NAMALWA (cell line): ENCODE measurements at regions not wholly inside any gene's neighbourhood (a gene's known extent, or its start where the extent isn't known, plus 50 kb on each side); places are given as distances from the start of the nearest gene placed in this dataset.

Experiments used
- DNase-seq: peaks from one replicate; pipeline ENCODE4 v3.0.0-alpha.2; 2015; ENCODE audit warnings: low spot score

GRCh38 chr13:22653866-22654265 is 526.9 kb upstream of the SGCG start:
- DNase-seq = no peak

- no peak for DNase-seq
Observed at GRCh38 chr13:22655106-22655852, 525.5 kb upstream of the SGCG start.

DNA sequence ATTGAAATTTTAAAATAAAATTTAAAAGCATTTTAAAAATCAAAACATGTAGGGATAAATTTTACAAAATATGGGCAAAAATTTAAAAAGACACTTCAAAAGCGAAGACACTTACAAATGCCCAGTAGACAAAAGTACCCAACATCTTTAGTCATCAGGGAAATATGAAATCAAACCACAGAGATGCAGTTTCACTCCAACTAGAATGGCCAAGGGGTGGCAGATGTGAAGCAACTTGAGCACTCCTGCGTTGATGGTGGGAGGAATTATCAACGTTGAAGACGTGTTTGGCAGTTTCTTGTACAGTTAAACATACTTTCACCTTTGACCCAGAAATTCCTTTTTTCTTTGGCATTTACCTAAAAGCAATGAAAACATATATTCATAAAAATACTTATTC is 518.0 kb upstream of the SGCG start:
- DNase-seq = no peak

GRCh38 chr13:22665506-22665905 is 515.3 kb upstream of the SGCG start:
- no peak for DNase-seq

DNA sequence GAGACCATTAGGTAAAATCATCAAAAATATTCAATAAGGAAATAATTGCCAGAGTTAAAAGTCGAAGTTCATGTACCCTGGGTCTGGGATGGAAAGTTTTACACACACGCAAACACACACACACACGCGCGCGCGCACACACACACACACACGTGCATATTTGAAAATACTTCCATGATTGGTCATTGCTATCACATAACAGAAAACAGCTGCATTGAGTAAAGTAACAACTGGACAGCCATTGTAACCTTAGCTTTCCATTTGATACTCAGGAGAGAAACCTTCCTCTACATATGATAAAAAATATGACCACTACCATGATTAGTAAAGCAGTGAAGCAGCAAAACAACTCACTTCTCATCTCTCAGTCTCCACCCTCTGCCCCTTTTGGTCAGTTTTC is 490.0 kb upstream of the SGCG start:
- no peak for DNase-seq

DNA sequence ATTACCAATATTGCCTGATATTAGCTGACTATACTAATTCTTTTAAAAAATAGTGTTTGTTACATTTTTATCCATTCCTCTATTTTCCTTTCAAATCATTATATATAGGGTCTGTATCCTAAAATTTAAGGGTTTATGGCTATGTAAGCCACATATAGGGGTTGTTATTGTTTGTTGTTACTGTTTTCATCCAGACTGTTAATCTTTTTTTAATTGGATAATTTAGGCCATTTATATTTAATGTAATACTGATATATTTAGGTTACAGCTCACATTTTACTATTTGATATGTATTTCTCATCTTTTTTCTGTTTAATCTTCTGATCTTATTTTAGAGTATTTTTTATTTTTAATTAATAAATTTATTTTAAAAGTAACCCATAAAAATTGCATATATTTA is 487.1 kb upstream of the SGCG start:
- DNase-seq = no peak

- no peak for DNase-seq
Observed at GRCh38 chr13:22696433-22696832, 484.3 kb upstream of the SGCG start.

DNA sequence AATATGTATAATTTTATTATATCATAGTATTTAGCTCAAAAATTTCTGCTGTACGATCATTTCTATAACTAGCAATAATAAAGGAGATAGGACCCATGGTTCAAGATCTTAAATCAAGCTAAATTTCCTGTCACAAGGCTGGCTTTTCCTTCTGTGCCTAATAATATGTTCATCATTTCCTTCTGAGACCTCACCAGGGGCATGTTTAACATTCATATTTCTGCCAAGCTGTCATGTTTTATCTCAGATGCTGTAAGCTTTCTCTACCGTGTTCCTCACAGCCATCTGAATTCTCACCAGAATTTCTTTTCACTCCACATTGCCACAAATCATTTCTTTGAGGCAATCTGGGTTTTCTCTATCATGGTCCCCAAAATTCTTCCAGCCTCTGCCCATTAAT is 482.3 kb upstream of the SGCG start:
- no peak for DNase-seq

DNA sequence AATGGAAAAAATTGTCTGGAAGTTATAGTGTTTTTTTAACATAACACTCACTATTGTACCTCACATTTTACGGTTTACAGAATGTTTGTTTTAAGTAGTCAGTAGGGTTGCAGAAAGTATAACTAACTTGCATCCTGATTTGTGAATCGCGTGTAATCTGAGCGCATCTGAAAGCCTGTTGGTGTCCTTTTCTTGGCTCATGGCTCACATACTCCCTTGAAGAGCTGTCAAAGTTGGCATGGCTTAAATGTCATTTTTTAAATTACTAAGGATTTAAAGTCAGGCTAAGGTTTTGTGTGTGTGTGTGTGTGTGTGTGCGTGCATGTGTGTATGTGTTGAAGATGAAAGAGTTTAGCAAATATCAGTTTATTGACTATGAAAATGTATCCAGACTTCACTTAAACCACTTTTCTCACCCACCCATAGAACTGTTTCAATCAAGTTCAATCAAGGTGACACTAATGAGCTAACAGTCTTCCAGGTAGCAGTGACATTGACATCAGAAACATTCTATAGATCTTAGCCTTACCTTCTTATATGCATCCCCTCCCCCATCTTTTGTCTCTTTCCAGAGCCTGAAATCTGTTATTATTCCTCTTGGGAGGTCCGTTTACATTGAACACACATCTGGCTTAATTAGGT is 480.4 kb upstream of the SGCG start:
- no peak for DNase-seq

DNA sequence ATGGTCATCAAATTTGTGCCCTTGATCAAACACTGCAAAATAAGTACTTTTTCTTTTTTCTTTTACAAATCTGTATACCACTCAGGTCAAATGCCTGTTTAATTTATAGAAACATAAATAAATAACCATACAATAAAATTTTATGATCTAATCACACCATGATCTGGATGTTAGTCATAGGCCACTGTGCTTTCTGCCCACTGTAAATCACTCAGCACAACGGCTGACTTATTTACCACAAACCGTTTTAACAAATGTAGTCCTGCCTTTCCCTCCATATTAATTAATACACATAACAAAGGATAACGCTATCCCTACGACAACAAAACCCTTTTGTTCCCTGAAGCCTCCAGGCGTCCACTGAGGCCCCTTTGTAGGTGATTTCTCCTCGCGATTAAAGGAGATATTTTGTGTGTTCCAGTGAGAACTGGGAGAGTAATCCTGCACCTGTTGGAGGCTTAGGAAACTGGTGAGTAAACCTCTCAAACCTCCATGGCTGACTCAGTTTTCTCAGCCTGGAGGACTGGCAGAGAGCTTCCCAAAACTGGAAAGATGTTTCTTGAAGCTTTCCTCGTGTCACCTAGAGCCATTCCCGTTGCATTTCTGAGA is 477.1 kb upstream of the SGCG start:
- DNase-seq = no peak

- DNase-seq = no peak
Observed at GRCh38 chr13:22707946-22708345, 472.8 kb upstream of the SGCG start.

GRCh38 chr13:22717036-22717435 is 463.7 kb upstream of the SGCG start:
- DNase-seq = no peak

- DNase-seq = no peak
Observed at GRCh38 chr13:22726726-22727125, 454.1 kb upstream of the SGCG start.

- DNase-seq = no peak
Observed at GRCh38 chr13:22735011-22735995, 445.5 kb upstream of the SGCG start.

GRCh38 chr13:22736084-22736767 is 444.6 kb upstream of the SGCG start:
- DNase-seq = no peak

DNA sequence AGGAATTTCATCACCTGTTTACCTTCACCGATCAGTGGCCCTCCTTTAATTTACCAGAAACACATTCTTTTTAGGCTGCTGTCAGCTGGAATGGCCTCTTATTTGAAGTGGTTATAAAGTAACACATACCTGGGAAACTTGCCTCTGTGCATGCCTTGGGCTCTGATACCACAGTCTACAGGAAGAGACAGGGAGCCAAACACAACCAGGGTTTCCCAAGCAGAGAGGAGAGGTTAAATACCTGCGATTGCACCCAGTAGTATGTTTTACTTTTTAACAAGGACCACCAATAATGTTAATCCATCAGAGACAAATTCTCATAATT is 444.0 kb upstream of the SGCG start:
- no peak for DNase-seq

DNA sequence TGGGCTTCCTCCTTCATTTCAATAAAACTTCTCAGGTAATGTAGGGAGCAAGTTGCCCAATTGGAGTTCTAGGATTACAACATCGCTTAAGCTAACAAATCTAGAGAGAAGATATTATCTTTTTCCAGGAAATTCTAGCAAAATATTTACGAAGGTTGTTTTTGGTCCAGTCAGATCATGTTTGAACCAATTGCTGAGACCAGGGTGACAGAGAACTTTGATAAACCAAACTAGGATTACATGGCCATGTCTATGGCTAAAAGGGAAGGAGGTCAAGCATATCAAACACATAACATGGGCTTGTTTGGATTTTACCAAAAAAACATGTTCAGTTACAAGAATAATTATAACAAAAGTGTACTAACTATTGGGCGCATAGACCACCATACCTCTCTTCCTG is 442.4 kb upstream of the SGCG start:
- DNase-seq = no peak

- DNase-seq = peak; percentile 9
Observed at GRCh38 chr13:22740264-22740663, 440.5 kb upstream of the SGCG start.

GRCh38 chr13:22744688-22745452 is 435.9 kb upstream of the SGCG start:
- DNase-seq = no peak

DNA sequence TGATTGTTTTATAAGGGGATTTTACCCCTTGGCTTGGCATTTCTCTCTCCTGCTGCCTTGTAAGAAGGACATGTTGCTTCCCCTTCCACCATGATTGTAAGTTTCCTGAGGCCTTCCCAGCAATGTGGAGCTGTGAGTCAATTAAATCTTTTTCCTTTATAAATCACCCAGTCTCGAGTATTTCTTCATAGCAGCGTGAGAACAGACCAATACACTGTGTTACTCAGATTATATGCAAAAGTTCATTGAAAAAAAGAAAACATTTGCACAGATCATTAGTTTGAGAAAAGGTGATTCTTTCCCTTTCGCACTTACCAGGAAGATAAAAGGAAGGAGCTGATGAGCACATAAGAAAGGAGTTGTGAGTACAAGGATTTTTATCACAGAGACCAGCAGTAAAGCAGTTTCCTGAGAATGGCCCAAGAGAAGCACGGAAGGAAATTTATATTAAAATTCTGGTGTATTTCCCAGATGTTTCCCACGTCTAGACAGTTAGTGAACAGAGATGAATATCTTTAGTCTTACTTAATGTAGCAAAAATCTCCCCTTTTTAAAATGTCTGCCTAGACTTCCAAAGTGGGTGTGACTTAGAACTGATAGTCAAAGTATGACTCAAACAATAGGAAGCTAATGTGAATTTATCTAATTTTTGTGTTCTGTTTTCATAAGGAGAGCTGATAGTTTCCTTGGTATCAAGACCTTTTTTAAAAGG is 431.8 kb upstream of the SGCG start:
- no peak for DNase-seq
